Astrocyte of the cerebellum (primary cell): ENCODE measurements at regions not wholly inside any gene's neighbourhood (a gene's known extent, or its start where the extent isn't known, plus 50 kb on each side); places are given as distances from the start of the nearest gene placed in this dataset.

ENCODE experiments used
- DNase-seq: peaks from one replicate; pipeline ENCODE4 v3.0.0-alpha.2; 2011; ENCODE audit warnings: low read depth
- H3K4me3 ChIP-seq: 2 replicates; pipeline ENCODE4 v1.5.1; 2011; ENCODE audit warnings: mild to moderate bottlenecking, low read depth, low read length, moderate library complexity
- CTCF ChIP-seq: IDR thresholded peaks from 2 replicates; pipeline ENCODE4 v1.5.1; 2012; ENCODE audit warnings: low read length, low read depth, moderate library complexity, mild to moderate bottlenecking; ENCODE audit errors: missing control alignments
- in situ Hi-C: cut with HindIII; loops from 2 replicates; pipeline ENCODE4 v1.10.0; 2017; ENCODE audit warnings: low sequenced_read_pairs

DNA sequence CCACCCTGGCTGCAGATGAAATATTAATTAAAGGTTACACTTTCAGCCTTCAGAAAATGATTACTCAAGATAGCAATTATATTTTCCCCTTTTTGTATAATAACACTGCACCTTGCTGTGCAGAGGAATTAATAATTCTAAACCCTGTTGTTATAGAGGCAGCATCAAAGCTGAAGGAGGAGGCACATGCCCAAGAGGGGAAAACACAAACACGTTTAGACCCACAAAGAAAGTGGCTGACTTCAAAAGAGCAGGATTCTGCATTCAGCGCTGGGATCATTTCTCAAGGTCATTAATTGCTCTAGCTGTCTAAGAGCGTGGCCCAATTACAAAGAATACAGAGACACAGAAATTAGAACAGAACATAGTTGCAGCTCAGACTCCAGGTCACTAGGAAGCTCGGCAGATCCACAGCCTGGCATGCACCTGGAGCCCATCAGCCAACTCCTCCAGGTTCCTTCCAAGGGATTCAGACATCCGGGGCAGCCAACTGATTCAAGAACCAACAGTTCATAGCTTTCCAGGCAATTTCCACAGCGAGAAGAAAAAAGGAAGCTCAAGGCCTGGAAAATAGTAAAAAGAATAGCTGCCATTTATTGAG is 102.3 kb upstream of the ID2 start:
- no peak overlapping the region for H3K4me3 ChIP-seq
- no peak for TF ChIP-seq CTCF
- no peak for DNase-seq
- in situ Hi-C loops: no loop called here

DNA sequence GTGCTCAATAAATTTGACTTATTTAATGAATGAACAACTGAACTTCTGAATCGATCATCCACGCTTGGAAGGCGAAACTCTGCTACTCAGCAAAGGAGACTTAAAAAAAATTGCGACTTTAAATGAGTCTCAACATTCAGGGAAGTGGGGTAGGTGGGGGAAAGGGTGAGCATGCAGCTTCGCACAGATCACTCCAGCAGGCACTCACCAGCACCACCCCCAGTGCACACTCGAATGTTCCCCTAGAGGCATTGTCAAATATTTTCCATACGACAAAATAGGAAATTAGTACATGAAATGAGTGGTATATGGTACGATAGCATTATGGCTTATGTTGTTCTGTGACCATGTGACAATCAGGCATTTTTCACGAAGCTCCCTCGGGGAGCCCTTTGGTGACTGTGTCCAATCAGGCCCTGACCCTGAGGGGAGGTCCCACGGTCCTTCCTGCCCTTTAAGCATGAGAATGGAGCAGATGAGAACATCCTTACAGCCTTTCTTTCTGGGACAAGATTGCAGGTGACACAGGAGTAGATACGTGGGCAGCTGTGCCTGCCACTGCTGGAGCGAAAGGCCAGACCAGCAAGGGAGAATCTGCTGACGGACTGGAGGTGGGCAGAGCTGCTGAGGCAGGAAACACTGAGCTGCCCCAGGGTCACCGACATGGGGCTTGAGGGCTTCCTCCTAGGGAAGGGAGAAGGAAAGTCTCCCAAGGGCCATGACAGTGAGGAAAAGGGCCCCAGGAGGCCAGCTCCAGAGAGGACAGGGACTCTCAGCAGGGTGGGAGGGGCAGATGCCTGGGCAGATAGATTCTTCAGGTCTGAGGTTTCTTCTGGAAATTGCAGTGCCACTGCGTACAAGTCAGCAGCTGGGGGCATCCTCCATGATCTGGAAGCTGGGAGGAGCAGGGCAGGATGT is 101.3 kb upstream of the ID2 start:
- TF ChIP-seq CTCF: no peak
- DNase-seq: no peak
- in situ Hi-C loops: no loop called here

DNA sequence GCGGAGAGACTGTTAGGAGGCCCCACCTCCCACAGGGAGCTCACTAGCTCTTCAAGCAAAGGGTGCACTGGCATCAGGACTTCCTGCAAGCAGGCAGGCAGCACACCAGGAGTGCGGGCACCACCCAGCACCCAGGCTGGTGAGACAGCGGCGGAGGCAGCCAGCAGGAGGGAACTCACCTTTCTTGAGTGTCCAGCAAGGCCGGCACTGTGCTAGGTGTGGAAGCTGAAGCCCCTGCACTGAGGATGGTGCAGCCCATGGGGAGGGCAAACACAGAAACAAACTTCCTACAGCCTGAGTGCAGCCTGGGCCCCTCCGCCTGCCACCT is 100.7 kb upstream of the ID2 start:
- in situ Hi-C loops: no loop called here
- DNase-seq: no peak
- H3K4me3 ChIP-seq: no peak overlapping the region
- TF ChIP-seq CTCF: no peak

More for the DNA sequence above, 101.3 kb upstream of the ID2 start:
- H3K4me3 ChIP-seq: no peak overlapping the region

GRCh38 chr2:8581601-8582041 is 100.2 kb upstream of the ID2 start:
- in situ Hi-C loops: no loop called here
- no peak overlapping the region for H3K4me3 ChIP-seq
- no peak for TF ChIP-seq CTCF
- DNase-seq: no peak

GRCh38 chr2:8582191-8582590 is 99.7 kb upstream of the ID2 start:
- no peak for DNase-seq
- H3K4me3 ChIP-seq: no peak overlapping the region
- no peak for TF ChIP-seq CTCF
- in situ Hi-C loops: no loop called here

GRCh38 chr2:8582651-8583399 is 99.0 kb upstream of the ID2 start:
- in situ Hi-C loops: no loop called here
- no peak for TF ChIP-seq CTCF
- no peak overlapping the region for H3K4me3 ChIP-seq
- no peak for DNase-seq
